ENCODE measurements at regions not wholly inside any gene's neighbourhood (a gene's known extent, or its start where the extent isn't known, plus 50 kb on each side); places are given as distances from the start of the nearest gene placed in this dataset.

DNA sequence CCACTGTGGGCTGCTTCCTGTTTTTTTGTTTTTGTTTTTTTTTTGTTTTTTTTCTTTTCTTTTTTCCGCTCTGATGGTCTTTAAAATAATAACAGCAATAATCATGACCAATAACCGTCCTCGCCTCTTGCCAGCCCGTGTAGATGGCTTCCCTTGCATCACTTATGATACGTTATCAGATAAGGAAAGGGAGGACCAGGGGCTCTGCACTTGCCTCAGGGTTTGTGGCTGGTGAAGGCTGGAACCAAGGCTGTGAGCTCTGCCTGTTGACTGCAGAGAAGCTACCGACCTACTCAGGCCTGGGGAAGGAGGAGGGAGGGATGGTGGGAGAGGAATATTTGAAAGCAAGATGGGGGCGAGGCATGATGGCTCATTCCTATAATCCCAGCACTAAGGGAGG, 114.0 kb upstream of the SDK2 start:
- DNase-seq (ENCODE audit: extremely low spot score) = no peak
- no peak for TF ChIP-seq BHLHE40 (IDR thresholded peaks at IDR 0.05; ENCODE audit: borderline replicate concordance)
- no peak for TF ChIP-seq TARDBP (IDR thresholded peaks at IDR 0.05)
- no peak for TF ChIP-seq FOXK2 (IDR thresholded peaks at IDR 0.05)
- TF ChIP-seq HDGF (IDR thresholded peaks at IDR 0.05; ENCODE audit: borderline replicate concordance) = no peak
- no peak for TF ChIP-seq SP1 (IDR thresholded peaks at IDR 0.05)
- no peak for TF ChIP-seq LEF1 (IDR thresholded peaks at IDR 0.05; ENCODE audit: borderline replicate concordance)
- no peak for TF ChIP-seq ARNT (IDR thresholded peaks at IDR 0.05)
- no peak for TF ChIP-seq ZNF384 (IDR thresholded peaks at IDR 0.05)
- TF ChIP-seq FOXA1 (IDR thresholded peaks at IDR 0.05) = no peak
- no peak for TF ChIP-seq FOXM1 (IDR thresholded peaks at IDR 0.05; ENCODE audit: borderline replicate concordance)
- no peak for TF ChIP-seq SUZ12 (IDR thresholded peaks at IDR 0.05)
- TF ChIP-seq L3MBTL2 (conservative IDR thresholded peaks at IDR 0.05) = no peak
- TF ChIP-seq, protein P1, sequence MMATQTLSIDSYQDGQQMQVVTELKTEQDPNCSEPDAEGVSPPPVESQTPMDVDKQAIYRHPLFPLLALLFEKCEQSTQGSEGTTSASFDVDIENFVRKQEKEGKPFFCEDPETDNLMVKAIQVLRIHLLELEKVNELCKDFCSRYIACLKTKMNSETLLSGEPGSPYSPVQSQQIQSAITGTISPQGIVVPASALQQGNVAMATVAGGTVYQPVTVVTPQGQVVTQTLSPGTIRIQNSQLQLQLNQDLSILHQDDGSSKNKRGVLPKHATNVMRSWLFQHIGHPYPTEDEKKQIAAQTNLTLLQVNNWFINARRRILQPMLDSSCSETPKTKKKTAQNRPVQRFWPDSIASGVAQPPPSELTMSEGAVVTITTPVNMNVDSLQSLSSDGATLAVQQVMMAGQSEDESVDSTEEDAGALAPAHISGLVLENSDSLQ (IDR thresholded peaks at IDR 0.05) = no peak
- TF ChIP-seq ELF4 (IDR thresholded peaks at IDR 0.05) = no peak
- no peak for TF ChIP-seq NFRKB (IDR thresholded peaks at IDR 0.05)
- no peak for TF ChIP-seq CTBP1 (IDR thresholded peaks at IDR 0.05; ENCODE audit: borderline replicate concordance)
- ChIA-PET CTCF (no interaction called here), POLR2A (no interaction called here)

DNA sequence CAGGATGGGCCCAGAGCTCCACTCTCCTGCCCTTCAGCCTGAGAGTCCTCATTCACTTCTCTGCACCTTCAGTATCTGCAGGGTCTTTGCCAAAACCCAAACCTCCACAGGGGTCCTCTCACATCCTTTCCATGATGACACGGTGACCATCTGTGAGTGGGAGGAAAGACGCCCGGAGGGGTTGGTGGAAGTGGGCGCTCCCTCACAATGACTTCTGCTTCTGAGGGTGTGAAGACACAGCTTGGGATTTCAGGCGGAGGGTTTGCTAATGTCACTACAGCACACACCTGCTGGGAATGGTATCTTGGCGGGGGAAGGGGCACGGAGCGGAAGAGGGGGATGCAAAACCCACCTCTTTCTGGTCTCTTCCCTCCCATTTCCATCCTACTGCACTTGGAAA, 115.1 kb upstream of the SDK2 start:
- ChIA-PET POLR2A (no interaction called here), CTCF (interaction anchor here (0.6 kb wide), 1 partner anchor 1024 kb away, joined by 3 read pairs; no protein-coding TSS in a partner anchor)
- TF ChIP-seq ARNT (IDR thresholded peaks at IDR 0.05) (no peak), LEF1 (IDR thresholded peaks at IDR 0.05; ENCODE audit: borderline replicate concordance) (no peak), SP1 (IDR thresholded peaks at IDR 0.05) (no peak), FOXA1 (IDR thresholded peaks at IDR 0.05) (no peak), BHLHE40 (IDR thresholded peaks at IDR 0.05; ENCODE audit: borderline replicate concordance) (no peak), SUZ12 (IDR thresholded peaks at IDR 0.05) (no peak), ELF4 (IDR thresholded peaks at IDR 0.05) (no peak), ZNF384 (IDR thresholded peaks at IDR 0.05) (no peak), TARDBP (IDR thresholded peaks at IDR 0.05) (no peak), CTBP1 (IDR thresholded peaks at IDR 0.05; ENCODE audit: borderline replicate concordance) (no peak), NFRKB (IDR thresholded peaks at IDR 0.05) (no peak), L3MBTL2 (conservative IDR thresholded peaks at IDR 0.05) (no peak), FOXM1 (IDR thresholded peaks at IDR 0.05; ENCODE audit: borderline replicate concordance) (no peak), FOXK2 (IDR thresholded peaks at IDR 0.05) (no peak), HDGF (IDR thresholded peaks at IDR 0.05; ENCODE audit: borderline replicate concordance) (no peak)
- TF ChIP-seq, protein P1 (IDR thresholded peaks at IDR 0.05) = no peak
- DNase-seq (ENCODE audit: extremely low spot score) = no peak

DNA sequence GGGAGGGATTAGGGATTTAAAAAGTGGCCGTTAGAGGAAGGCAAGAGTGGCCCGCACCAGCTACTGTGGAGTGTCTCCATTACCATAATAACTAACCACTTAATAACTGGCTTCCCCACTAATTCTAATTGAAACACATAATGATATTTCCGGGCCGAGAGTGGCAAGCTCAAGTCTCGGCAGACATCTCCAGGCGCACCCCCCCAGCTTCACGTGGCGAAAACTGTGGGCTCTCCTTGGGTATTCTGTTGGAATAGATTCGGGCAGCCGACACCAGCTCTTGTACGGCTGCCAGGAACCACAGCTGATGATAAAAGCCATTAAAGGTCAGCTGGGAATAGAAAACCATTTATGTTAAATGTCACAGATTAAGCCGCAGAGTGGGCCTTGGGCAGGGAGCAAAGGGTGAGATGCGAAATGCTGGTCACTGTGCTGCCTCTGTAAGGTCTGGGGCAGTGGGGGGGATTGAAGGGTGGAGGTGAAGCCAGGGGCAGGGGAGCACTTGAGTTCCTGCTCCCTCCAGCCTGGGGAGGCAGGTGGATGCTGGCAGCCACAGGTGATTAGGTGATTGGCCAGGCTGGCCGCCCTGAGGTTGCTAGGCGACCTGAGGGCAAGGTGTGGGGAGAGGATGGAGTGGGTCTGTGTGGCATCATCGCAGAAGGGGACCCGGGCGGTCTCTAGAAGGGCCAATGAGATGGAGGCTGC, 115.6 kb upstream of the SDK2 start:
- no peak for DNase-seq (ENCODE audit: extremely low spot score)
- ChIA-PET POLR2A (no interaction called here), CTCF (interaction anchor here (0.6 kb wide), 2 partner anchors 146 to 1024 kb away, joined by 3 read pairs; no protein-coding TSS in a partner anchor)
- TF ChIP-seq SP1 (IDR thresholded peaks at IDR 0.05) (no peak), LEF1 (IDR thresholded peaks at IDR 0.05; ENCODE audit: borderline replicate concordance) (no peak), BHLHE40 (IDR thresholded peaks at IDR 0.05; ENCODE audit: borderline replicate concordance) (no peak), CTBP1 (IDR thresholded peaks at IDR 0.05; ENCODE audit: borderline replicate concordance) (no peak), ELF4 (IDR thresholded peaks at IDR 0.05) (no peak), L3MBTL2 (conservative IDR thresholded peaks at IDR 0.05) (no peak)

DNA sequence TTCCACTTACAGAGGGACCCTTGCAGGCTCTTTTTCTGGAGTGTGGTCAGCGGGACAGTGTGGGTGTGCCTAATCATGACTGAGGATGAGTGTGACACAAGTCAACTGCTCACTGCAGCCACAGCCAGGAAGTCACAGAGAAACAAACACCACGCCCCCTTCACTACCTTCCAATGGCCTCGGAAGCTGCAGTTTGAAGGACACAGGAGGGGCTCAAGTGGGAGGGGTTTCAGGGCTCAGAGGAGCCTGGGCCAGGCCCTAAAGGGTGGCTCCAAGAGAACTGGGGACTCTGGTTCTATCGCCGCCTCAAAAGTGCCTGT, 116.2 kb upstream of the SDK2 start:
- CTCF ChIA-PET = interaction anchor here (0.6 kb wide), 1 partner anchor 147 kb away, joined by 3 read pairs; no protein-coding TSS in a partner anchor

DNA sequence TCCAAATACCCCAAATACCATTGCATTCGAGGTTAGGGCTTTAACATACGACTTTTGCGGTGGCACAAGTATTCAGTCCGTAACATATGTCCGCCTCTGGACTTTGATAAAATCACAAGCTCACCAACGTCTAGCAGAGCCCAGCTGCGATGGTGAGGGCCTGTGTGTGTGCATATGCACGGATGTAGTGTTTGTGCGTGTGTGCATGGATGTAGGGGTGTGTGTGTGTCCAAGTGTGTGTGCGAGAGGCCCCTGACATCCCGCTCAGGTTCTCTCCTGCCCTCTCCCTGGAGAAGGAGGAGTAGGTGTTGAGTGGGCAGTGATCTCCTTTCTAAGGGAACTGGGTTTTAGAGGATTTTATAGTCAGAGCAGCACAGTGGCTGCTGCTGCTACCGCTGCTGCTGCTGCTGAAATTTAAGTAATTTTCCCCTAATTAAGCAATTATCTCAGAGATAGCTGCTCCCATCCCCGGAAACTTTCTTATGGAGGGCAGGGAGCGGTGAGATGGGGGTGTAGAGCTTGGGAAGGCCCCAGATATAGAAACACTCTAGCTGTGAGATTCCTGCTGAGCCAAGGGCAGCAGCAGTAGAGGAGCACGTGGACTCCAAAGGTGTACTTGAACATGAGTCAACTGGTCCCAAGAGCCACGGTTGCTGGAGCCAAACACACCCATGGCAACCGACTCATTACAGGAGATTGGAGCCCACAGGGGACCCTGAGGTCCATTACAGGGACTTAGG, 121.7 kb upstream of the SDK2 start:
- no peak for DNase-seq (ENCODE audit: extremely low spot score)
- TF ChIP-seq FOXA1 (IDR thresholded peaks at IDR 0.05) = no peak
- no peak for TF ChIP-seq FOXK2 (IDR thresholded peaks at IDR 0.05)
- CTCF ChIA-PET = no interaction called here
- POLR2A ChIA-PET = no interaction called here

More for the DNA sequence above, 116.2 kb upstream of the SDK2 start:
- no peak for DNase-seq (ENCODE audit: extremely low spot score)
- TF ChIP-seq SP1 (IDR thresholded peaks at IDR 0.05) = no peak
- POLR2A ChIA-PET = no interaction called here

DNA sequence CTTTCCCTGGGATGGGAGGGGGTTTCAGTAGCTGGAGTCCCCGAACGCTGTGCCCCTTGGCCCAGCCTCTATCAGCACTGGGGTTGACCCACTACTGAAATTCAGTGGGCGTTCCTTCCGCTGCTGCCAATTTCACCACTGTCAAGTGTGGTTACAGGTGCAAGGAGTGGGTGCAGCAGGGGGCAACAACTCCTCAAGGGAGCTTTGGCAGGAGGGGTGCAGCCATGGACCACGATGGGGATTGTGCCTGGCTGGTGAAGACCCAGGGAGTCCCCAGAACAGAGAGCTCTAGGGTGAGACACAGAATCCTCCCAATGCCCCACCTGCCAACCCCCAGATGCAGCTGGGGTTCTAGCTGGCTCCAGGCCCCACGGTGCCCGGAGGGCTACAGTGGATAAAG, 123.5 kb upstream of the SDK2 start:
- TF ChIP-seq CTBP1 (IDR thresholded peaks at IDR 0.05; ENCODE audit: borderline replicate concordance) = no peak
- TF ChIP-seq SUZ12 (IDR thresholded peaks at IDR 0.05) = no peak
- no peak for TF ChIP-seq HDGF (IDR thresholded peaks at IDR 0.05; ENCODE audit: borderline replicate concordance)
- TF ChIP-seq ZNF384 (IDR thresholded peaks at IDR 0.05) = no peak
- no peak for TF ChIP-seq FOXM1 (IDR thresholded peaks at IDR 0.05; ENCODE audit: borderline replicate concordance)
- TF ChIP-seq TARDBP (IDR thresholded peaks at IDR 0.05) = no peak
- TF ChIP-seq FOXK2 (IDR thresholded peaks at IDR 0.05) = no peak
- TF ChIP-seq L3MBTL2 (conservative IDR thresholded peaks at IDR 0.05) = no peak
- TF ChIP-seq ARNT (IDR thresholded peaks at IDR 0.05) = no peak
- TF ChIP-seq, protein P1 (IDR thresholded peaks at IDR 0.05) = no peak
- no peak for TF ChIP-seq FOXA1 (IDR thresholded peaks at IDR 0.05)
- TF ChIP-seq ELF4 (IDR thresholded peaks at IDR 0.05) = no peak
- TF ChIP-seq LEF1 (IDR thresholded peaks at IDR 0.05; ENCODE audit: borderline replicate concordance) = no peak
- TF ChIP-seq BHLHE40 (IDR thresholded peaks at IDR 0.05; ENCODE audit: borderline replicate concordance) = no peak
- no peak for TF ChIP-seq SP1 (IDR thresholded peaks at IDR 0.05)
- TF ChIP-seq NFRKB (IDR thresholded peaks at IDR 0.05) = no peak
- POLR2A ChIA-PET = no interaction called here
- DNase-seq (ENCODE audit: extremely low spot score) = no peak
- CTCF ChIA-PET = no interaction called here

Measured in HEK293T (cell line).